Endothelial cell of umbilical vein (primary cell): ENCODE measurements at regions not wholly inside any gene's neighbourhood (a gene's known extent, or its start where the extent isn't known, plus 50 kb on each side); places are given as distances from the start of the nearest gene placed in this dataset.

Source experiments
- BruUV-seq: library from RNA; stranded (reverse); fragments of 400-500 nt; replicated peaks from 2 replicates; lab custom pipeline; 2021; lab: Mats Ljungman, UMichigan
- CTCF ChIA-PET: fragments of 300-600, 350-600 bp; sonication (Branson Sonifier 250); formaldehyde crosslinking; loops from one replicate; lab custom pipeline; 2021; ENCODE audit warnings: antibody characterized with exemption, inconsistent platforms; lab: Charles Lee
- POLR2A ChIA-PET: fragments of 300-600, 350-600 bp; sonication (Branson Sonifier 250); formaldehyde crosslinking; loops from one replicate; lab custom pipeline; 2021; ENCODE audit warnings: antibody characterized with exemption, inconsistent platforms; lab: Charles Lee
- DNase-seq: peaks from one replicate; pipeline ENCODE4 v3.0.0-alpha.2; 2011; ENCODE audit warnings: low read depth, low spot score
- FAIRE-seq: peaks from 2 replicates; lab custom pipeline; 2011; peaks lifted over from hg19 to GRCh38; lab: Jason Lieb, UNC
- H2AFZ ChIP-seq: 2 replicates; pipeline ENCODE4 v1.6.0; 2012; ENCODE audit warnings: low read depth, low read length, control low read depth, inconsistent platforms
- H3K27ac ChIP-seq: 2 replicates; pipeline ENCODE4 v1.5.1; 2011; ENCODE audit warnings: low read depth, mild to moderate bottlenecking, control low read depth, low read length, moderate library complexity; ENCODE audit not compliant: insufficient read depth
- H3K27me3 ChIP-seq, 2 experiments: 2 replicates each; pipeline versions ENCODE4 v1.6.0 to v1.6.1; 2011; ENCODE audit warnings: low read length in 2 of 2, mixed read lengths in 1 of 2; ENCODE audit not compliant: control insufficient read depth in 2 of 2, insufficient read depth in 2 of 2
- H3K36me3 ChIP-seq, 2 experiments: 2 replicates in 1 of 2; 3 replicates in 1 of 2; pipeline ENCODE4 v1.5.1; 2011; ENCODE audit warnings: low read length in 2 of 2, mild to moderate bottlenecking in 1 of 2, moderate library complexity in 1 of 2; ENCODE audit not compliant: control insufficient read depth in 2 of 2, insufficient read depth in 2 of 2; ENCODE audit errors: extremely low read depth in 1 of 2
- H3K4me1 ChIP-seq: 3 replicates; pipeline ENCODE4 v1.5.1; 2011; ENCODE audit warnings: mild to moderate bottlenecking, low read length; ENCODE audit not compliant: control insufficient read depth, insufficient read depth; ENCODE audit errors: extremely low read depth
- H3K4me2 ChIP-seq: 2 replicates; pipeline ENCODE4 v1.6.1; 2011; ENCODE audit warnings: low read length, control low read depth, mixed read lengths; ENCODE audit not compliant: insufficient read depth
- H3K4me3 ChIP-seq, 3 experiments: fragments of 200-600 bp in 1 of 3; sonication (generic), shearing (Covaris generic) in 1 of 3; replicated peaks in 1 of 3; 2 replicates each; pipeline ENCODE4 v1.5.1; 2011 to 2016; ENCODE audit warnings: control low read depth in 3 of 3, low read length in 3 of 3, mild to moderate bottlenecking in 2 of 3, inconsistent platforms in 1 of 3, low read depth in 1 of 3, moderate library complexity in 1 of 3; ENCODE audit not compliant: insufficient read depth in 1 of 3
- H3K79me2 ChIP-seq: 2 replicates; pipeline ENCODE4 v1.6.0; 2012; ENCODE audit warnings: low read length, inconsistent platforms; ENCODE audit not compliant: control insufficient read depth, insufficient read depth
- H3K9ac ChIP-seq: replicated peaks from 2 replicates; pipeline ENCODE3; 2011; ENCODE audit warnings: low read length, control low read depth; ENCODE audit not compliant: insufficient read depth; ENCODE audit errors: extremely low read depth
- H3K9me1 ChIP-seq: replicated peaks from 3 replicates; pipeline ENCODE4 v1.6.0; 2011; ENCODE audit warnings: mild to moderate bottlenecking, low read length; ENCODE audit not compliant: control insufficient read depth, insufficient read depth; ENCODE audit errors: extremely low read depth
- H3K9me3 ChIP-seq: replicated peaks from 2 replicates; pipeline ENCODE4 v1.5.1; 2012; ENCODE audit warnings: low read length, inconsistent platforms; ENCODE audit not compliant: control insufficient read depth, insufficient read depth
- H4K20me1 ChIP-seq: replicated peaks from 2 replicates; pipeline ENCODE3; 2011; ENCODE audit warnings: mild to moderate bottlenecking, low read length; ENCODE audit not compliant: control insufficient read depth, insufficient read depth; ENCODE audit errors: extremely low read depth
- CTCF ChIP-seq, 2 donors: IDR thresholded peaks; 1 replicate in 1 of 2; 2 replicates in 1 of 2; pipeline ENCODE4 v1.5.1; 2011; ENCODE audit warnings: low read length in 2 of 2, mild to moderate bottlenecking in 2 of 2, moderate library complexity in 2 of 2, control low read depth in 1 of 2, inconsistent platforms in 1 of 2, low read depth in 1 of 2; ENCODE audit not compliant: insufficient read depth in 1 of 2; ENCODE audit errors: extremely low read depth in 1 of 2
- EZH2 ChIP-seq: IDR thresholded peaks from 2 replicates; pipeline ENCODE4 v1.6.1; 2012; ENCODE audit warnings: borderline replicate concordance, low read depth, mild to moderate bottlenecking, moderate library complexity, low read length, inconsistent platforms; ENCODE audit not compliant: severe bottlenecking
- GATA2 ChIP-seq: IDR thresholded peaks from 2 replicates; pipeline ENCODE4 v1.7.0; 2011; ENCODE audit warnings: low read depth, mild to moderate bottlenecking, moderate library complexity, mixed read lengths, low read length; ENCODE audit not compliant: insufficient read length, insufficient read depth
- JUN ChIP-seq: IDR thresholded peaks from 2 replicates; pipeline ENCODE4 v1.6.1; 2011; ENCODE audit warnings: borderline replicate concordance, low read depth; ENCODE audit not compliant: insufficient read length, insufficient read depth
- MYC ChIP-seq: IDR thresholded peaks from one replicate; pipeline ENCODE4 v1.6.1; 2011; ENCODE audit warnings: mild to moderate bottlenecking, low read depth, low read length
- POLR2A ChIP-seq: IDR thresholded peaks from 2 replicates; pipeline ENCODE4 v1.6.1; 2012; ENCODE audit warnings: low read depth, mild to moderate bottlenecking, control low read depth, low read length
- POLR2AphosphoS5 ChIP-seq: IDR thresholded peaks from 2 replicates; pipeline ENCODE4 v1.6.1; 2012; ENCODE audit warnings: low read depth, mild to moderate bottlenecking, control low read depth, low read length, moderate library complexity; ENCODE audit not compliant: insufficient read depth
- dilution Hi-C: fragments of 300-500 bp; cut with MboI; formaldehyde crosslinking; loops from one replicate; pipeline ENCODE4 v1.15.0; 2019; ENCODE audit warnings: low sequenced_read_pairs; ENCODE audit not compliant: extremely low pct_ligation_motif_present
- intact Hi-C: fragments of 100-400 bp; cut with micrococcal nuclease; formaldehyde crosslinking; loops from one replicate; pipeline ENCODE4 v1.10.0; 2022
- TF ChIP-seq, protein P1 (sequence below): IDR thresholded peaks from 2 replicates; pipeline ENCODE4 v1.6.1; 2011; ENCODE audit not compliant: insufficient read depth, insufficient read length

- intact Hi-C loops (no loop called here), dilution Hi-C loops (no loop called here)
- Histone ChIP-seq H3K79me2 (no peaks in the 10 kb centered on the region), H3K36me3 (no peaks in the 10 kb centered on the region), H3K4me3 (no peak overlapping the region), H3K4me2 (no peak overlapping the region), H3K9me3 (no peaks in the 10 kb centered on the region), H3K27ac (no peak overlapping the region), H3K27me3 (no peaks in the 10 kb centered on the region), H3K9me1 (no peaks in the 10 kb centered on the region), H4K20me1 (no peaks in the 10 kb centered on the region), H3K9ac (no peak overlapping the region), H3K4me1 (peaks cover 5% of the 10 kb centered on the region), H2AFZ (peak overlapping the region; percentile 63)
- ChIA-PET CTCF (no interaction called here), POLR2A (no interaction called here)
- DNase-seq (no peak), FAIRE-seq (peak; percentile 18)
- TF ChIP-seq POLR2A (no peak), CTCF (IDR thresholded peaks at IDR 0.05; ENCODE audit: extremely low read depth in 1 of 2, insufficient read depth in 1 of 2, low read depth in 1 of 2, low read length in 2 of 2) (no peak), EZH2 (no peak), MYC (no peak), POLR2AphosphoS5 (no peak), GATA2 (no peak), JUN (no peak)
- TF ChIP-seq, protein P1, sequence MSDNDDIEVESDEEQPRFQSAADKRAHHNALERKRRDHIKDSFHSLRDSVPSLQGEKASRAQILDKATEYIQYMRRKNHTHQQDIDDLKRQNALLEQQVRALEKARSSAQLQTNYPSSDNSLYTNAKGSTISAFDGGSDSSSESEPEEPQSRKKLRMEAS, result no peak
- BruUV-seq, result no TSS peak
Measured at GRCh38 chr10:43878386-43878785, 229.7 kb upstream of the ZNF32 start.
